ENCODE measurements at regions not wholly inside any gene's neighbourhood (a gene's known extent, or its start where the extent isn't known, plus 50 kb on each side); places are given as distances from the start of the nearest gene placed in this dataset.

DNA sequence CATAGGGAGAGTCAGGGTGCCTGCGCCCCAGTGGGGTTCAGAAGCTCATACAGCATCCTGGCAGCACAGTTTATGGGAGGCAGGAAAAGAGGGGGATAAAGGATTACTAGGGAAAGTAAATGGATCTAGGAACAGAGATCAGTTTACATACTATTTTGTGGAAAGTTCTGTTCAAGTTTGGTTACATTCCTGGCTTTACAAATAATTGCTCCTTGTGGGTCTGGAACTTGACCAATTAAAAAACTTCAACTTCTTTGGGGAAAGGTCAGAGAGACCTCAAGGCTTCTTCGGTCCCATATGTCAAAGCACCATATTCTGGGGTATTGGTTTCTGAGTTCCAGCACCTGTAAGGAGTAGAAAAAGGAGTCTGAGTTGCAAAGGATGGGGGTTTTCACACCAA, 64.1 kb downstream of the ZDHHC19 start:
- 64% methylated on average over 2 of the region's 2 CpGs for WGBS (ENCODE audit: low lambda C conversion rate)
- POLR2A ChIA-PET, result no interaction called here
- no peak overlapping the region for H3K4me2 ChIP-seq

More for the DNA sequence above, 64.1 kb downstream of the ZDHHC19 start:
- no peak for TF ChIP-seq EZH2phosphoT487 (IDR thresholded peaks at IDR 0.05; ENCODE audit: borderline replicate concordance, low read depth)
- no peak for TF ChIP-seq GATA2 (CRISPR knock-in tag; IDR thresholded peaks at IDR 0.05)
- TF ChIP-seq MXI1 (IDR thresholded peaks at IDR 0.05; ENCODE audit: low read depth, low read length), result no peak
- no peak for TF ChIP-seq ELF1 (IDR thresholded peaks at IDR 0.05)
- no peak for TF ChIP-seq USF1 (IDR thresholded peaks at IDR 0.05; ENCODE audit: borderline replicate concordance, low read depth)
- TF ChIP-seq SMC3 (IDR thresholded peaks at IDR 0.05; ENCODE audit: low read depth, low read length), result no peak
- TF ChIP-seq YY1 (IDR thresholded peaks at IDR 0.05; ENCODE audit: low read depth), result no peak
- no peak for TF ChIP-seq RFX5 (IDR thresholded peaks at IDR 0.05; ENCODE audit: low read length)
- no peak for TF ChIP-seq RXRA (IDR thresholded peaks at IDR 0.05; ENCODE audit: borderline replicate concordance, low read depth)
- no peak for TF ChIP-seq FOSL2 (IDR thresholded peaks at IDR 0.05; ENCODE audit: borderline replicate concordance, low read depth)
- TF ChIP-seq EP300 (IDR thresholded peaks at IDR 0.05; ENCODE audit: borderline replicate concordance in 1 of 2, low read depth in 1 of 2, low read length in 1 of 2), result no peak
- no peak for TF ChIP-seq IRF3 (IDR thresholded peaks at IDR 0.05; ENCODE audit: low read depth, low read length)
- TF ChIP-seq JUND (IDR thresholded peaks at IDR 0.05), result no peak
- TF ChIP-seq, protein P1, sequence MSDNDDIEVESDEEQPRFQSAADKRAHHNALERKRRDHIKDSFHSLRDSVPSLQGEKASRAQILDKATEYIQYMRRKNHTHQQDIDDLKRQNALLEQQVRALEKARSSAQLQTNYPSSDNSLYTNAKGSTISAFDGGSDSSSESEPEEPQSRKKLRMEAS (IDR thresholded peaks at IDR 0.05; ENCODE audit: low read depth), result no peak
- TF ChIP-seq FOXM1 (IDR thresholded peaks at IDR 0.05; ENCODE audit: low read depth), result no peak
- TF ChIP-seq POLR2AphosphoS5 (IDR thresholded peaks at IDR 0.05; ENCODE audit: low read depth, low read length), result no peak
- TF ChIP-seq RCOR1 (IDR thresholded peaks at IDR 0.05; ENCODE audit: low read length), result no peak
- TF ChIP-seq MEF2A (IDR thresholded peaks at IDR 0.05; ENCODE audit: borderline replicate concordance, low read depth), result no peak
- no peak for TF ChIP-seq PBX3 (IDR thresholded peaks at IDR 0.05)
- H2AFZ ChIP-seq (ENCODE audit: low read depth), result no peak overlapping the region
- no peak overlapping the region for H3K4me3 ChIP-seq (ENCODE audit: low read depth in 2 of 2, low read length in 1 of 2)
- no peaks in the 10 kb centered on the region for H3K79me2 ChIP-seq (ENCODE audit: insufficient read depth)
- no peaks in the 10 kb centered on the region for H3K9me3 ChIP-seq
- no peaks in the 10 kb centered on the region for H3F3A ChIP-seq (replicated peaks; ENCODE audit: insufficient read depth)
- H3K9ac ChIP-seq, result no peak overlapping the region
- no peaks in the 10 kb centered on the region for H3K36me3 ChIP-seq (replicated peaks in 1 of 2; ENCODE audit: control insufficient read depth in 1 of 2, insufficient read depth in 2 of 2, low read length in 1 of 2)
- no peak for DNase-seq
- H3K4me1 ChIP-seq (ENCODE audit: control insufficient read depth in 1 of 2, insufficient read depth in 2 of 2, low read depth in 1 of 2, low read length in 1 of 2), result no peaks in the 10 kb centered on the region
- CTCF ChIA-PET, result interaction anchor here (0.6 kb wide), 1 partner anchor 21 kb away, joined by 3 read pairs; no protein-coding TSS in a partner anchor
- no peaks in the 10 kb centered on the region for H4K20me1 ChIP-seq (ENCODE audit: insufficient read depth)
- H3K9me2 ChIP-seq, result no peaks in the 10 kb centered on the region
- no peaks in the 10 kb centered on the region for H3K27me3 ChIP-seq (ENCODE audit: insufficient read depth)
- no peak overlapping the region for H3K27ac ChIP-seq (ENCODE audit: low read depth in 2 of 2, low read length in 1 of 2)
